Thoracic aorta (tissue), 2 donors: ENCODE measurements at regions not wholly inside any gene's neighbourhood (a gene's known extent, or its start where the extent isn't known, plus 50 kb on each side); places are given as distances from the start of the nearest gene placed in this dataset.

Experiments used
- ATAC-seq: fragments of 150-250 bp; one replicate; pipeline ENCODE4 v1.8.0; 2017; ENCODE audit warnings: low read depth; ENCODE audit not compliant: insufficient number of reproducible peaks, low FRiP score
- DNase-seq: peaks from one replicate; pipeline ENCODE4 v3.0.0-alpha.2; 2020; ENCODE audit warnings: low spot score
- H3K27ac ChIP-seq, 2 donors: fragments of 200-600 bp; sonication (generic); 1 replicate in 1 of 2; 2 replicates in 1 of 2; pipeline ENCODE4 v1.5.1; 2016; ENCODE audit warnings: mild to moderate bottlenecking in 2 of 2, moderate library complexity in 2 of 2
- H3K27me3 ChIP-seq: fragments of 200-600 bp; sonication (generic); replicated peaks from 2 replicates; pipeline ENCODE4 v1.6.0; 2016; ENCODE audit warnings: mild to moderate bottlenecking; ENCODE audit not compliant: insufficient read depth
- H3K36me3 ChIP-seq: fragments of 200-600 bp; sonication (generic); one replicate; pipeline ENCODE4 v1.5.1; 2016
- H3K4me1 ChIP-seq, 2 donors: fragments of 200-600 bp; sonication (generic); 1 replicate in 1 of 2; 2 replicates in 1 of 2; pipeline versions ENCODE4 v1.5.1 to v1.6.0; 2016; ENCODE audit warnings: low read depth in 2 of 2, mild to moderate bottlenecking in 1 of 2; ENCODE audit not compliant: control insufficient read depth in 1 of 2
- H3K4me3 ChIP-seq: fragments of 200-600 bp; sonication (generic); 2 replicates; pipeline ENCODE4 v1.5.1; 2016; ENCODE audit warnings: mild to moderate bottlenecking
- H3K9me3 ChIP-seq: fragments of 200-600 bp; sonication (generic); 2 replicates; pipeline ENCODE4 v1.5.1; 2016
- TF ChIP-seq, protein P1 (sequence below): fragments of 200-600 bp; sonication (generic); IDR thresholded peaks from one replicate; pipeline ENCODE4 v1.5.1; 2019; ENCODE audit warnings: antibody characterized with exemption

DNA sequence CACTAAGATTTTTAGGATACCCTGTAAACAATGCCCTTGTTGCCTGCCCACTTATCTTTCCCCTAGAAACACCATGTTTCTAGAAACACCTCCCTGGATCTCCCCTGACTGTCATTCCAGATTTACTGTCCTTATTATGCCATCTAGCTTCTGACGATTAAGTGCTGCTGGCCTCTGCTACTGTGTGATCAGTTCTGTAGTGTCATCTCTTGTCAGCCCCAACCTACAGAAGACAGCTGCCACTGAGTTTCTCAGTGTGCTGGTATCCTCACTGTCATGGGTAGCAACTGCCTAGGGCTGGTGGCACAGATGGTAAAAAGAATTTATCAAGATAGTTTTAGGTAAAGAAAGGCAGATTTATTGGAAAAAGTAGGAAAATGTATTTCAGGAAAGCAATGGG lies 68.7 kb upstream of the WWC2 start:
- Histone ChIP-seq H3K36me3 (no peaks in the 10 kb centered on the region), H3K9me3 (no peaks in the 10 kb centered on the region), H3K27me3 (no peaks in the 10 kb centered on the region), H3K4me1 (no peaks in the 10 kb centered on the region), H3K4me3 (no peak overlapping the region), H3K27ac (no peak overlapping the region)
- no peak for ATAC-seq
- TF ChIP-seq, protein P1, sequence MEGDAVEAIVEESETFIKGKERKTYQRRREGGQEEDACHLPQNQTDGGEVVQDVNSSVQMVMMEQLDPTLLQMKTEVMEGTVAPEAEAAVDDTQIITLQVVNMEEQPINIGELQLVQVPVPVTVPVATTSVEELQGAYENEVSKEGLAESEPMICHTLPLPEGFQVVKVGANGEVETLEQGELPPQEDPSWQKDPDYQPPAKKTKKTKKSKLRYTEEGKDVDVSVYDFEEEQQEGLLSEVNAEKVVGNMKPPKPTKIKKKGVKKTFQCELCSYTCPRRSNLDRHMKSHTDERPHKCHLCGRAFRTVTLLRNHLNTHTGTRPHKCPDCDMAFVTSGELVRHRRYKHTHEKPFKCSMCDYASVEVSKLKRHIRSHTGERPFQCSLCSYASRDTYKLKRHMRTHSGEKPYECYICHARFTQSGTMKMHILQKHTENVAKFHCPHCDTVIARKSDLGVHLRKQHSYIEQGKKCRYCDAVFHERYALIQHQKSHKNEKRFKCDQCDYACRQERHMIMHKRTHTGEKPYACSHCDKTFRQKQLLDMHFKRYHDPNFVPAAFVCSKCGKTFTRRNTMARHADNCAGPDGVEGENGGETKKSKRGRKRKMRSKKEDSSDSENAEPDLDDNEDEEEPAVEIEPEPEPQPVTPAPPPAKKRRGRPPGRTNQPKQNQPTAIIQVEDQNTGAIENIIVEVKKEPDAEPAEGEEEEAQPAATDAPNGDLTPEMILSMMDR, result no peak
- DNase-seq, result no peak

GRCh38 chr4:183029365-183029764 lies 69.7 kb upstream of the WWC2 start:
- no peaks in the 10 kb centered on the region for H3K36me3 ChIP-seq
- H3K27me3 ChIP-seq, result no peaks in the 10 kb centered on the region
- no peak for ATAC-seq
- DNase-seq, result no peak
- H3K27ac ChIP-seq, result no peak overlapping the region
- no peaks in the 10 kb centered on the region for H3K9me3 ChIP-seq
- TF ChIP-seq, protein P1, result no peak
- H3K4me3 ChIP-seq, result no peak overlapping the region
- H3K4me1 ChIP-seq, result no peaks in the 10 kb centered on the region

- H3K36me3 ChIP-seq, result no peaks in the 10 kb centered on the region
- no peaks in the 10 kb centered on the region for H3K9me3 ChIP-seq
- no peaks in the 10 kb centered on the region for H3K27me3 ChIP-seq
- H3K4me1 ChIP-seq, result no peaks in the 10 kb centered on the region
- TF ChIP-seq, protein P1, result no peak
- no peak overlapping the region for H3K4me3 ChIP-seq
- DNase-seq, result no peak
- no peak for ATAC-seq
- no peak overlapping the region for H3K27ac ChIP-seq
Observed at GRCh38 chr4:183026701-183027100, 72.4 kb upstream of the WWC2 start.

DNA sequence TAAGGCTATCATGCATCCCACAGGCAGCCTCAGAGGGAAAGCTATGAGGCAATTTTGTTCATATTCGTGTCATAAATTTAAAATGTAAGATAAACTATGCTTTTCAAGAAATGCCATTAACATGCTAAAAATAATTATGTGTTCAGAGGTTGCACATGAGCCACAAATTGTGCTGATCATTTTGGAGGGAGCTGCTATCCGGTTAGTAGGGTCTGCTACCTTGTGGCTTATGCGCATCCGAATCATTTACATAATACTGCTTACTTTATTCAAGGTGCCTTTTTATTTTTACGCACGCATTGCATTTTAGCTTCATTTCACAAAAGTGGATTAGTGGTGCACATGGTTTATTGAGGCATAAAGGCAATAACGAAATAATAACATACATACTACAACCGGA lies 76.4 kb upstream of the WWC2 start:
- Histone ChIP-seq H3K4me1 (no peaks in the 10 kb centered on the region), H3K9me3 (no peaks in the 10 kb centered on the region), H3K27ac (no peak overlapping the region), H3K27me3 (no peaks in the 10 kb centered on the region), H3K4me3 (no peak overlapping the region), H3K36me3 (no peaks in the 10 kb centered on the region)
- DNase-seq (no peak), ATAC-seq (no peak)
- TF ChIP-seq, protein P1, result no peak

DNA sequence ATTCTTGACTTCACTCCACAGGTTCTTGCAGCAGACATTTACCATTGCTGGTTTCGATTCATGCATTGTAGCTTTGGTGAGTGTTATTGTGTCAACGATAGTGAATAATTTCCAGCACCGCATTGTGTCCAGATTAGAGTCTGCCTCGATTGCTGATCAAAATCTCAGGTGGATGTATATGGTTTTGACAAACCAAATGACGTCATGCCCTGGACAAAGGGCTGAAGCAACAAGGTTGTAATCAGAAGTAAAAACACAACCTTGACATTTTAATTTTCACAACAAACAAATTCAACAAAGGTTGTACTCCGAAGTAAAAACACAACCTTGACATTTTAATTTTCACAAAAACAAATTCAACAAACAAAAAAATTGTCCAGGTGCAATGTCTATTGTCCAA lies 81.1 kb upstream of the WWC2 start:
- DNase-seq (no peak), ATAC-seq (no peak)
- H3K27me3 ChIP-seq, result no peaks in the 10 kb centered on the region
- no peaks in the 10 kb centered on the region for H3K4me1 ChIP-seq
- TF ChIP-seq, protein P1, result no peak
- no peaks in the 10 kb centered on the region for H3K36me3 ChIP-seq
- H3K4me3 ChIP-seq, result no peak overlapping the region
- H3K9me3 ChIP-seq, result no peaks in the 10 kb centered on the region
- no peak overlapping the region for H3K27ac ChIP-seq
